HG03135 (cell line): ENCODE measurements at regions not wholly inside any gene's neighbourhood (a gene's known extent, or its start where the extent isn't known, plus 50 kb on each side); places are given as distances from the start of the nearest gene placed in this dataset.

ENCODE experiments used
- ATAC-seq: cut with Tn5 transposase; IDR thresholded peaks from one replicate; pipeline ENCODE4 v1.9.1; 2021; ENCODE audit warnings: mild to moderate bottlenecking, moderate library complexity; ENCODE audit not compliant: unreplicated experiment

- ATAC-seq = no peak
Measured at GRCh38 chr1:163257763-163258162, 55.0 kb upstream of the RGS5 start.

- no peak for ATAC-seq
Measured at GRCh38 chr1:163258181-163258580, 55.5 kb upstream of the RGS5 start.

DNA sequence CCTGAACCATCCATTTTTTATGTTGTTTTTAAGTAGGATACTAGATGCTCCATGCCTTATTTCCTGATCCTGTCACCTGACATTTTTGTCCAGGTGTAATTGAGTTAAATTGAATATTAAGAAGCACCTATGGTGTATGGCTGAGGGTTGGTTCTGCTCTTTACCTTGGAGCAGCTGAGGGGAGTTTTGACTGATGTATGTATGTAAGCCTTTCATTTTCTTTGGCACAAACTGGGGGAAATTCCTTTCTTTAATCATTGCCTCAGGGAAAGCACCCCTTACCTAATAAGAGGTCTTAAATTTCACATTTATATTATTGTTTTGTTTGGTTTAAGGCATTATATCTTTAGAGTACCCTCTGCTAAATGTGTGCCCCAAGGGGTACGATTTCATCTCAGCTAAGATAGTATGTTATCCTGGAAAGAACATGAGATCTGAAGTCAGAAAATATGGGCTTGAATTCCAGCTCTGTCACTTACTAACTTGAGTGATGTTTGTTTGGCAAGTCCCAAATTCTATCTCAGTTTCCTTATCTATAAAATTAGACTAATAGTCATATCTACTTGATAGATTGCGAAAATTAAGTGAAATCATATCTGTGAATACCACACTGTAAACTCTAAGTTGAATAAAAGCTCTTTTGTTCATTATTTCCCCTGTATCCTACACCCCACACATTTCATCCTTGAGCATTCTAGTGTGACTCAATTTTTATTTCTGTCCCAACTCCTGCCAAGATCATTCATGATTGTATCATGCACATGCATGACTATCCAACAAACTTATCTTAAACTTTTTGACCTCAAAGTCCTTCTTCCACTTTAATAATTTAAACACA is 57.7 kb upstream of the NUF2 start:
- peak; percentile 70 for ATAC-seq

DNA sequence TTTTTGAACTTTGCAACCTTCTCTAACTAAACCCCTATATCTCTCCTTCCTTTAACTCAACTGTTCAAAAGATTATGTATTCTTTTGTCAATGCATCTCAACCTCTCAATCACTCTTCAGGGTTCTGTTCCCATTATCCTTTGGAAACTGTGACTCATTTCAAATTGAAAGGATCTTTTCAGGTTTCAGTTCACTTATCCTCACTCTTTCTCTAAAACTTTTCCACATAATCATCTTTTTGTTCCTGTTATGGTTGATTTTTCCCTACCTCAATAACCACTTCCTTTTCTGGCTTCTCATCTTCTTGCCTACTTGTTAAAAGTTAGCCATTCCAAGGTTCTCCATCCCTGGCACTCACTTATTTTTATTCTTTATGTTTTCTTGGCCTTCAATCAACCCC is 56.2 kb upstream of the NUF2 start:
- ATAC-seq = no peak

DNA sequence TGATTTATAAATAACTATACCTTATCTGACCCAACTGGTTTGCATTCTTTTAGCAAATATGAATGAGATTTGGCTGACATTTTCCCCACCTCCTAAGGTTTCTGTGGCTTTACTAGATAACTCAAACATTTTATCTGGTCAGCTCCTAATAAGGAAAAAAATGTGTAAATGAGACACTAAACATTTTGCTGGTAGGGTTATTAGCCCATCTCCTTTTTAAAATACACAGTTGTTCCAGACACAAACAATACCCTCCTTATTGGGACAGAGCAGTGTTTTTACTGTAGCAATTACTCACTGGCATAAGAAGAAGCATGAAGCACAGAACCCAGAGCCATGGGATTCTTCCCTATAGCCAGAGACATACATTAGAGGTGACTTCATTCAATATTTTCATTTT is 53.8 kb upstream of the NUF2 start:
- no peak for ATAC-seq

- ATAC-seq = no peak
Measured at GRCh38 chr1:163271535-163271934, 50.2 kb upstream of the NUF2 start.
